ENCODE measurements at regions not wholly inside any gene's neighbourhood (a gene's known extent, or its start where the extent isn't known, plus 50 kb on each side); places are given as distances from the start of the nearest gene placed in this dataset.

GRCh38 chr2:60603533-60604190 lies 50.2 kb upstream of the BCL11A start:
- no peak for DNase-seq (ENCODE audit: low spot score)

GRCh38 chr2:60604486-60605064 lies 51.1 kb upstream of the BCL11A start:
- DNase-seq (ENCODE audit: low spot score) = no peak

- DNase-seq (ENCODE audit: low spot score) = no peak
These were observed 52.4 kb upstream of the BCL11A start for GRCh38 chr2:60605866-60606265.

- no peak for DNase-seq (ENCODE audit: low spot score)
These were observed 55.2 kb upstream of the BCL11A start for GRCh38 chr2:60608679-60609078.

GRCh38 chr2:60612033-60612432 lies 58.6 kb upstream of the BCL11A start:
- DNase-seq (ENCODE audit: low spot score) = no peak

GRCh38 chr2:60614319-60614718 lies 60.9 kb upstream of the BCL11A start:
- no peak for DNase-seq (ENCODE audit: low spot score)

GRCh38 chr2:60621688-60622429 lies 68.4 kb upstream of the BCL11A start:
- DNase-seq (ENCODE audit: low spot score) = no peak

GRCh38 chr2:60623040-60623439 lies 69.6 kb upstream of the BCL11A start:
- DNase-seq (ENCODE audit: low spot score) = no peak

- DNase-seq (ENCODE audit: low spot score) = no peak
These were observed 74.0 kb upstream of the BCL11A start for GRCh38 chr2:60627412-60627811.

GRCh38 chr2:60628026-60628425 lies 74.6 kb upstream of the BCL11A start:
- no peak for DNase-seq (ENCODE audit: low spot score)

GRCh38 chr2:60628615-60629304 lies 75.3 kb upstream of the BCL11A start:
- no peak for DNase-seq (ENCODE audit: low spot score)

- DNase-seq (ENCODE audit: low spot score) = no peak
These were observed 75.8 kb upstream of the BCL11A start for GRCh38 chr2:60629305-60629662.

GRCh38 chr2:60629801-60630385 lies 76.4 kb upstream of the BCL11A start:
- DNase-seq (ENCODE audit: low spot score) = no peak

GRCh38 chr2:60633615-60634014 lies 80.2 kb upstream of the BCL11A start:
- DNase-seq (ENCODE audit: low spot score) = no peak

GRCh38 chr2:60634438-60634837 lies 81.0 kb upstream of the BCL11A start:
- DNase-seq (ENCODE audit: low spot score) = no peak

GRCh38 chr2:60641811-60642788 lies 88.6 kb upstream of the BCL11A start:
- peak; percentile 45 for DNase-seq (ENCODE audit: low spot score)

- DNase-seq (ENCODE audit: low spot score) = no peak
These were observed 90.3 kb upstream of the BCL11A start for GRCh38 chr2:60643747-60644146.

- DNase-seq (ENCODE audit: low spot score) = no peak
These were observed 91.5 kb upstream of the BCL11A start for GRCh38 chr2:60644951-60645350.

GRCh38 chr2:60648191-60648590 lies 94.7 kb upstream of the BCL11A start:
- DNase-seq (ENCODE audit: low spot score) = no peak

- no peak for DNase-seq (ENCODE audit: low spot score)
These were observed 96.3 kb upstream of the BCL11A start for GRCh38 chr2:60649721-60650120.

GRCh38 chr2:60652832-60653340 lies 99.4 kb upstream of the BCL11A start:
- DNase-seq (ENCODE audit: low spot score) = no peak

Measured in GM03348 (cell line).